ENCODE measurements at regions not wholly inside any gene's neighbourhood (a gene's known extent, or its start where the extent isn't known, plus 50 kb on each side); places are given as distances from the start of the nearest gene placed in this dataset.

DNA sequence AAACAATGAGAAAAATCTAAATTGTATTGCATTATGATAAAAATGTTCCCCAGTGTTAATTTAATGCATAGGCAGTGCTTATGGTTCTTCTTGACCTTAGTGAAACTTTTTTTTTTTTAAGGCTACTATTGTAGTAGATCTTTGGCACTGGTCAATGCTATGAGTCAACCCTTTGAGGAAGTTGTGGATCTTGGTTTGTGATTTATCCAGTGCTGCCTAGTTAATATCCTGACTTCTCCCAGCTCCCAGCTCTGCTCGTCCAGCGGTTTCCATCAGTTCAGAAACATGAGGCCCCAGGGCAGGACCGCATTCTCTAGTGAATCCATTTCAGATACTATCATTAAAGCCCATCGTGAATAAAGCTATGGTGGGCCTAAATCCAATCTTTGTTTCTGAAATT is 364.5 kb upstream of the JARID2 start:
- POLR2A ChIA-PET, result no interaction called here
- in situ Hi-C loops (cut with HindIII; ENCODE audit: low pct_unique_long_range_greater_than_20kb, low sequenced_read_pairs), result no loop called here

DNA sequence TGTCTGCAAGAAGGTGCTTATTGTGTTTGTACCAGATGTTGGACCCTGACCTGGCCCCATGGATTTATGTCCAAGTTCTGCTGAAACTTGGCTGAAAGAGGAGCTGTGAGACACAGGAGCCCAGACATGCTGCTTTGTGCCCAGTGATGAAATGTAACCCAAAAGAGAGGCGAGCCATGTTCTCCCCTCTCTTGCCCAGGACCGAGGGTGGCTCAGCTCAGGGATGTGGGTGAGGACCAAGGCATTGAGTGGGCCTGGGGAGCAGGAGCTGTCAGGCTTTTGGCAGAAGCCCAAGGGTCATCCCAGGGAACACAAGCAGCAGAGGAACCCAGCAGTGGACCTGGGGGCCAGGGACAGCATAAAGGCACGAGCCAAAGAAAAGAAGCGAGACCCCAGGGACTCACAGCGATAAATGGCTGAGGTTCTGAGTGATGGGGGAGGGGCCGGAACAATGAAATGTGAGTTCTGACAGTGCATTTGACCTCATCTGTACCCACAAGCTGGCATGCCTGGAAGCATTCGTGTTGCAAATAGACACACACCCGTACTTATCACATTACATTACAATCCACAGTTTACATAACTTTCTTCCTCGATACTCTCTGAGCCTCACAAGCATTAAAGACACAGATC is 363.4 kb upstream of the JARID2 start:
- no peak overlapping the region for H3K27ac ChIP-seq (ENCODE audit: low read length)
- no peaks in the 10 kb centered on the region for H3K9me3 ChIP-seq (ENCODE audit: control insufficient read depth, insufficient read depth, low read depth, low read length)
- no peak for DNase-seq (ENCODE audit: low read depth, low spot score)
- H3K27me3 ChIP-seq (ENCODE audit: control insufficient read depth, insufficient read depth, low read length), result no peaks in the 10 kb centered on the region; the same call in 1 of the 2 replicates
- intact Hi-C loops (cut with micrococcal nuclease; ENCODE audit: unreplicated experiment) (no loop called here), in situ Hi-C loops (cut with HindIII; ENCODE audit: low pct_unique_long_range_greater_than_20kb, low sequenced_read_pairs) (no loop called here)
- ATAC-seq, result no peak
- POLR2A ChIA-PET, result no interaction called here
- H3K36me3 ChIP-seq (ENCODE audit: control insufficient read depth, insufficient read depth, low read length), result no peaks in the 10 kb centered on the region
- BruUV-seq (replicated peaks), result no TSS peak
- CTCF ChIA-PET, result no interaction called here
- H3K4me3 ChIP-seq (ENCODE audit: low read depth in 2 of 2, low read length in 2 of 2), result no peak overlapping the region
- TF ChIP-seq, protein P1, sequence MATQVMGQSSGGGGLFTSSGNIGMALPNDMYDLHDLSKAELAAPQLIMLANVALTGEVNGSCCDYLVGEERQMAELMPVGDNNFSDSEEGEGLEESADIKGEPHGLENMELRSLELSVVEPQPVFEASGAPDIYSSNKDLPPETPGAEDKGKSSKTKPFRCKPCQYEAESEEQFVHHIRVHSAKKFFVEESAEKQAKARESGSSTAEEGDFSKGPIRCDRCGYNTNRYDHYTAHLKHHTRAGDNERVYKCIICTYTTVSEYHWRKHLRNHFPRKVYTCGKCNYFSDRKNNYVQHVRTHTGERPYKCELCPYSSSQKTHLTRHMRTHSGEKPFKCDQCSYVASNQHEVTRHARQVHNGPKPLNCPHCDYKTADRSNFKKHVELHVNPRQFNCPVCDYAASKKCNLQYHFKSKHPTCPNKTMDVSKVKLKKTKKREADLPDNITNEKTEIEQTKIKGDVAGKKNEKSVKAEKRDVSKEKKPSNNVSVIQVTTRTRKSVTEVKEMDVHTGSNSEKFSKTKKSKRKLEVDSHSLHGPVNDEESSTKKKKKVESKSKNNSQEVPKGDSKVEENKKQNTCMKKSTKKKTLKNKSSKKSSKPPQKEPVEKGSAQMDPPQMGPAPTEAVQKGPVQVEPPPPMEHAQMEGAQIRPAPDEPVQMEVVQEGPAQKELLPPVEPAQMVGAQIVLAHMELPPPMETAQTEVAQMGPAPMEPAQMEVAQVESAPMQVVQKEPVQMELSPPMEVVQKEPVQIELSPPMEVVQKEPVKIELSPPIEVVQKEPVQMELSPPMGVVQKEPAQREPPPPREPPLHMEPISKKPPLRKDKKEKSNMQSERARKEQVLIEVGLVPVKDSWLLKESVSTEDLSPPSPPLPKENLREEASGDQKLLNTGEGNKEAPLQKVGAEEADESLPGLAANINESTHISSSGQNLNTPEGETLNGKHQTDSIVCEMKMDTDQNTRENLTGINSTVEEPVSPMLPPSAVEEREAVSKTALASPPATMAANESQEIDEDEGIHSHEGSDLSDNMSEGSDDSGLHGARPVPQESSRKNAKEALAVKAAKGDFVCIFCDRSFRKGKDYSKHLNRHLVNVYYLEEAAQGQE (IDR thresholded peaks at IDR 0.05; ENCODE audit: insufficient read depth in 1 of 2, low read depth in 2 of 2, low read length in 1 of 2), result no peak
- TF ChIP-seq, protein P2, sequence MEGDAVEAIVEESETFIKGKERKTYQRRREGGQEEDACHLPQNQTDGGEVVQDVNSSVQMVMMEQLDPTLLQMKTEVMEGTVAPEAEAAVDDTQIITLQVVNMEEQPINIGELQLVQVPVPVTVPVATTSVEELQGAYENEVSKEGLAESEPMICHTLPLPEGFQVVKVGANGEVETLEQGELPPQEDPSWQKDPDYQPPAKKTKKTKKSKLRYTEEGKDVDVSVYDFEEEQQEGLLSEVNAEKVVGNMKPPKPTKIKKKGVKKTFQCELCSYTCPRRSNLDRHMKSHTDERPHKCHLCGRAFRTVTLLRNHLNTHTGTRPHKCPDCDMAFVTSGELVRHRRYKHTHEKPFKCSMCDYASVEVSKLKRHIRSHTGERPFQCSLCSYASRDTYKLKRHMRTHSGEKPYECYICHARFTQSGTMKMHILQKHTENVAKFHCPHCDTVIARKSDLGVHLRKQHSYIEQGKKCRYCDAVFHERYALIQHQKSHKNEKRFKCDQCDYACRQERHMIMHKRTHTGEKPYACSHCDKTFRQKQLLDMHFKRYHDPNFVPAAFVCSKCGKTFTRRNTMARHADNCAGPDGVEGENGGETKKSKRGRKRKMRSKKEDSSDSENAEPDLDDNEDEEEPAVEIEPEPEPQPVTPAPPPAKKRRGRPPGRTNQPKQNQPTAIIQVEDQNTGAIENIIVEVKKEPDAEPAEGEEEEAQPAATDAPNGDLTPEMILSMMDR (IDR thresholded peaks at IDR 0.05), result no peak
- TF ChIP-seq TCF7L2 (IDR thresholded peaks at IDR 0.05; ENCODE audit: low read depth, low read length), result no peak
- no peak for TF ChIP-seq POLR2AphosphoS5 (IDR thresholded peaks at IDR 0.05; ENCODE audit: low read depth, low read length)
- no peak for TF ChIP-seq SIN3A (IDR thresholded peaks at IDR 0.05; ENCODE audit: borderline replicate concordance, insufficient read depth, low read depth, low read length)
- no peaks in the 10 kb centered on the region for H3K4me1 ChIP-seq (ENCODE audit: control insufficient read depth, insufficient read depth, low read length)

More for the DNA sequence above, 364.5 kb upstream of the JARID2 start:
- no TSS peak for BruUV-seq (replicated peaks)
- TF ChIP-seq, protein P1 (IDR thresholded peaks at IDR 0.05; ENCODE audit: insufficient read depth in 1 of 2, low read depth in 2 of 2, low read length in 1 of 2), result no peak
- no peak for TF ChIP-seq POLR2AphosphoS5 (IDR thresholded peaks at IDR 0.05; ENCODE audit: low read depth, low read length)
- TF ChIP-seq, protein P2 (IDR thresholded peaks at IDR 0.05), result no peak
- TF ChIP-seq SIN3A (IDR thresholded peaks at IDR 0.05; ENCODE audit: borderline replicate concordance, insufficient read depth, low read depth, low read length), result no peak
- TF ChIP-seq TCF7L2 (IDR thresholded peaks at IDR 0.05; ENCODE audit: low read depth, low read length), result no peak
- H3K36me3 ChIP-seq (ENCODE audit: control insufficient read depth, insufficient read depth, low read length), result no peaks in the 10 kb centered on the region
- H3K27ac ChIP-seq (ENCODE audit: low read length), result no peak overlapping the region
- intact Hi-C loops (cut with micrococcal nuclease; ENCODE audit: unreplicated experiment), result no loop called here
- H3K4me3 ChIP-seq (ENCODE audit: low read depth in 2 of 2, low read length in 2 of 2), result no peak overlapping the region
- no peaks in the 10 kb centered on the region for H3K9me3 ChIP-seq (ENCODE audit: control insufficient read depth, insufficient read depth, low read depth, low read length)
- H3K4me1 ChIP-seq (ENCODE audit: control insufficient read depth, insufficient read depth, low read length), result no peaks in the 10 kb centered on the region
- CTCF ChIA-PET, result no interaction called here
- DNase-seq (ENCODE audit: low read depth, low spot score), result no peak
- ATAC-seq, result no peak
- H3K27me3 ChIP-seq (ENCODE audit: control insufficient read depth, insufficient read depth, low read length), result no peaks in the 10 kb centered on the region; the same call in 1 of the 2 replicates
